ENCODE measurements at regions not wholly inside any gene's neighbourhood (a gene's known extent, or its start where the extent isn't known, plus 50 kb on each side); places are given as distances from the start of the nearest gene placed in this dataset.
"Not testable (repeated sequence)": the region's sequence is repeated elsewhere in the genome, so short reads cannot be mapped to it uniquely, and the experiment has no call there.

GRCh38 chr10:48102410-48103146, 103.0 kb upstream of the FAM25C start:
- not testable (repeated sequence) for H3K4me3 ChIP-seq (ENCODE audit: low read length); DNase-seq (ENCODE audit: low read depth)

- DNase-seq (ENCODE audit: low read depth): peak; percentile 69
- not testable (repeated sequence) for H3K4me3 ChIP-seq (ENCODE audit: low read length)
These were observed 99.3 kb upstream of the FAM25C start for GRCh38 chr10:48098854-48099253.

GRCh38 chr10:48090706-48091105, 91.1 kb upstream of the FAM25C start:
- not testable (repeated sequence) for H3K4me3 ChIP-seq (ENCODE audit: low read length); DNase-seq (ENCODE audit: low read depth)

GRCh38 chr10:48088087-48088486, 88.5 kb upstream of the FAM25C start:
- H3K4me3 ChIP-seq (ENCODE audit: low read length); DNase-seq (ENCODE audit: low read depth): not testable (repeated sequence)

- H3K4me3 ChIP-seq (ENCODE audit: low read length); DNase-seq (ENCODE audit: low read depth): not testable (repeated sequence)
These were observed 84.9 kb upstream of the FAM25C start for GRCh38 chr10:48084446-48084845.

GRCh38 chr10:48071228-48071627, 71.6 kb upstream of the FAM25C start:
- not testable (repeated sequence) for H3K4me3 ChIP-seq (ENCODE audit: low read length); DNase-seq (ENCODE audit: low read depth)

GRCh38 chr10:48063944-48064625, 64.5 kb upstream of the FAM25C start:
- H3K4me3 ChIP-seq (ENCODE audit: low read length); DNase-seq (ENCODE audit: low read depth): not testable (repeated sequence)

GRCh38 chr10:48055395-48055794, 55.8 kb upstream of the FAM25C start:
- not testable (repeated sequence) for DNase-seq (ENCODE audit: low read depth); H3K4me3 ChIP-seq (ENCODE audit: low read length)

Measured in epithelial cell of esophagus (primary cell).